HG02870 (cell line): ENCODE measurements at regions not wholly inside any gene's neighbourhood (a gene's known extent, or its start where the extent isn't known, plus 50 kb on each side); places are given as distances from the start of the nearest gene placed in this dataset.

ENCODE experiments used
- ATAC-seq: cut with Tn5 transposase; IDR thresholded peaks from one replicate; pipeline ENCODE4 v1.9.1; 2021; ENCODE audit warnings: mild to moderate bottlenecking, moderate library complexity; ENCODE audit not compliant: unreplicated experiment

DNA sequence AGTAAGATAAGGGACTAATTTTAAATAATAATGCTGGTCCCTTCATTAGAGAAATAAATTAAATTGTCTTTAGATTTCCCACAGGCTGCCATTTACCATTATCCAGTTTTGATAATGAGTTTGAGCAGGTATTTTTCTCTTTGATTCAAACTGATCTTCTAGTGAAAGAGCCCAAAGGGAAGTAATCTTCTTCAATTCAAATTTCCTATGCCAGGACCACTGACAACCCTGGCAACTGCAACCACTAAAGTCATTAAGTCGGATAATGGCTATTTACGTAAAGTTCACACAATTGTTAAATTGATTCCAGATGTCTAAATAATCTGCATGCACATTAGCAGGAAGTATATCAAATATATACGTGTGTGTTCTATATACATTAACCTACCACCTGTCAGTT is 399.3 kb downstream of the PTPRC start:
- ATAC-seq: no peak

DNA sequence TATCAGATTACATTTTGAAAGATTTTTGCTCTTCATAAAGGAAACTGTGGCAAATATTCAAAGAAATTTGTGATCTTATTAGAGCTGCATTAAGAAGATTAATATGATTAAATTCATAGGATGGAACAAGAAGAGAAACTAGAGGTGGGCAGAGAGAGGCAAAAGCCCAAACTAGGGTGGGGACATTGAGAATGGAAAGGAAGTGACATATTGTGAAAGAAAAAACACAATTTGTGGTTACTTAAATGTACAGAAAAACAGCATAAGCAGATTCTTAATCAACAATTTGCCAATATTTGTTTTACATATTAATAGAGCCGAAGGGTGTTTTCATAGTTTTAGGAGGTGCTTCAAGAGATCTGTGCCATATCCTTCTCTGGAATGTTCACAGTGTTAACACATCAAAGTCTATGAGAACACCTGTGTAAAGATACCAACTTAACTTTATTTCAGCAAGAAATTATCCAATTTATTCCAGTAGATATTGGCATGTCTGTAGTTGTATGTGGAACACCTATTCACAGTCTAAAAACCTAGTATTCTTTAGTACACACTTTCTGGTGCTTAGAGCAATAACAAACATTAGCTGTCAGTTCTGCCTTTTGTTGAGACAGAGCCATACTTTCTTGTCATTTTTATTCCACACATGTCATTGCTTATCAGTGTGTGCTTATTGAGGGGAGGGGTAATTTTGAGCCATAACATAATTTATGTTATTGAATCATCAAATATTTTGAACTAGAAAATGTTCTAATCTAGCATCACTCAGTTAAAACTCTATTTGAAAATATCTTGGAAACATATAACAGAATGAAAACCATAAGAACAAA is 401.5 kb downstream of the PTPRC start:
- no peak for ATAC-seq

- peak; percentile 98 for ATAC-seq
Measured at GRCh38 chr1:199041173-199041914, 402.5 kb downstream of the PTPRC start.

GRCh38 chr1:199042193-199042592 is 403.4 kb downstream of the PTPRC start:
- no peak for ATAC-seq

- ATAC-seq: no peak
Measured at GRCh38 chr1:199044191-199044590, 405.4 kb downstream of the PTPRC start.

GRCh38 chr1:199046618-199047017 is 407.8 kb downstream of the PTPRC start:
- no peak for ATAC-seq

- no peak for ATAC-seq
Measured at GRCh38 chr1:199054694-199055093, 415.9 kb downstream of the PTPRC start.

- ATAC-seq: no peak
Measured at GRCh38 chr1:199057322-199057721, 418.5 kb downstream of the PTPRC start.

DNA sequence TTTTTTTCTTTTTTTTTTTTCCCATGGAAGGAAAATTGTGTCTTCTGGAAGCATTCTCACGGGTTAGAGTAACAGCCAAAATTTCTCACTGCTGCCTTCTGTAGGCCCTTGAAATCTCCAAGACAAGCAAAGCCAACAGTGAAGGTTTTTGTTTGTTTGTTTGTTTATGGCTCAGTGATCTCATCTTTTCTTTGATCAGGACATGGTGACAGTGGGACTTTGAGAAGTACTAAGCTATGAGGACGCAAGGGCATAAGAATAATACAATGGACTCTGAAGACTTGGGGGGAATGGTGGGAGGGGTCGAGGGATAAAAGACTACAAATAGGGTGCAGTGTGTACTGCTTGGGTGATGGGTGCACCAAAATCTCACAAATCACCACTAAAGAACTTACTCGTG is 419.4 kb downstream of the PTPRC start:
- ATAC-seq: no peak

DNA sequence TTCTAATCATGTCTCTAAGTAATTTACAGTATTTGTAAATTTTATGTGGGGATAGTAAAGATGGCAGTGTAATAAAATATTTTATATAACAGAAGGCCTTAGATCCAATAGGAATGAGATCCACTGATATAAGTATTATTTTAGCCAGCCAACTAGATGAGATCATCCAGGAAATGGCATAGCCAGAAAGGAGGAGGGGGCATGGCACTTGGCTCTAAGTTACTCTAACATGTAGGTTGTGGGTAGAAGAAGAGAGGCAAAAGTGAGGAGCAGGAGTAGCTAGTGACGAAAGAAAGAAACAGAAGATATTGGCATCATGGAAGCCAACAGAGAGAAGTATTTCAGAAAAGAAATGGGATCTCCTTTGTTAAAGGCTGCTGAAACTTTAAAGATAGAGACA is 426.1 kb downstream of the PTPRC start:
- ATAC-seq: no peak

DNA sequence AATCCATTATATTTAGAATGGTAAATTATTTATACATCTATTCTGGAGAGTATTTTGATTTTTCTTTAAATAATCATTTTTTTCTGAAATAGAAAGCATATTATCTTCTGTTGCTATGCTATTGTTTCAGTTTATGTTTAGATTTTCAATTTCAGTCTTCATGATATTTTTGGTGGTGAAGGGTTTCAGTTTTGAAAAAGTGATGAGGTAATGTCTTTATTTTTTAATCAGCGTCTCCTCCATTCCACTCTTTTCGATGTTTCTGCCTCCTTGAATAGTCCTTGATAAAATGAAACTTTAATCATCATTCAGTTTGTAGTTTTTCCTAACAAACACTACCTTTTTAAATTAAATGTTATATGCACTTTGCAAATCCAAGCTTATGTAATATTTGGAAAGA is 428.6 kb downstream of the PTPRC start:
- peak; percentile 92 for ATAC-seq

GRCh38 chr1:199071080-199071479 is 432.2 kb downstream of the PTPRC start:
- ATAC-seq: no peak

DNA sequence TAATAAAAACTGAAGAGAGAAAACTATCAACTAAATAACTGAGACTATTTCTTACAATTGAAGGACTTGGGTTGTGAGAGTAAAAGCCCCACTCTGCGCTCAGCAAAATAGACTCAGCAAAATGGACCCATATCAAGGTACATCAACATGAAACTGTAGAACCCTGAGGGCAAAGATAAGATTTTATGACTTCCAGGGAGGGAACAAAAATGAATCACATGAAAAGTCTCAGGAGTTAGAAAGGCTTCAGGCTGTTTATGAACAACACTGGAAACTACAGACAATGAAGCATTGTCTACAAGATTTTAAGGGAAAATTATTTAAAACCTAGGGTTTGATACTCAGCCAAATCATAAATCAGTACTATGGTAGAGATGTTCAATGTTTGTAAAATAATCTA is 434.3 kb downstream of the PTPRC start:
- no peak for ATAC-seq

DNA sequence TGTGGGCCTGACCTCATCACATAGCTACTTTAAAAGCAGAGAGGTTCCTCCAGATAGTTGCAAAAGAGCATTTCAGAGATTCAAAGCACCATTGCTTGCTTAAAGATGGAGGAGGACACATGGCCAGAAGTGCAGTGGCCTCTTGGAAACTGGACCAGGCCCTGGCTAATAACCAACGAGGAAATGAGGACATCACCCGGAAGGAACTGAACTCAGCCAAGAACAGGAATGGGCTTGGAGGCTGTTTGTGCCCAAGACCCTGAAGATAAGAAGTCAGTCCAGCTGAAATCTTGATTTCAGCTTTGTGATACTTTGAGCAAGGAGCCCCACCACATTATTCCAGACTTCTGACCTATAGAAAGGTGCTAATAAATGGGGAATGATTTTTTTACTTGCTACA is 437.0 kb downstream of the PTPRC start:
- ATAC-seq: no peak

DNA sequence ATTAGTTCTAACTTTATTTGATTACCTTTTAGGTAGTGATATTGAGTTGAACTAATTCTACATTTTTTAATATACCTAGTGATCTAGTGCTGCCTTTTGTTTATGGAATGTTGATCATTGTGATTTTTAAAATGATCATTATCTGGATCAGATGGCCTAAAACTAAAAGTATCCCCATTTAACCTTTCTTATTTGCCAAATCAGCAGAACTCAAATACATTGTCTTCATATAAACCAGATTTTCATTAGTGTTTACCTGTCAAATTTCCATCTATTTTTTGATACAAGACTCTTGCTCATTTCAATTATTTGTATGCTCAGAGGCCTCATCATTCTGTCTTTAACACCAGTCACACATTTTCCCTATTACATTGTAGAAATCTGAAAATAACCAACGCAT is 441.2 kb downstream of the PTPRC start:
- no peak for ATAC-seq

DNA sequence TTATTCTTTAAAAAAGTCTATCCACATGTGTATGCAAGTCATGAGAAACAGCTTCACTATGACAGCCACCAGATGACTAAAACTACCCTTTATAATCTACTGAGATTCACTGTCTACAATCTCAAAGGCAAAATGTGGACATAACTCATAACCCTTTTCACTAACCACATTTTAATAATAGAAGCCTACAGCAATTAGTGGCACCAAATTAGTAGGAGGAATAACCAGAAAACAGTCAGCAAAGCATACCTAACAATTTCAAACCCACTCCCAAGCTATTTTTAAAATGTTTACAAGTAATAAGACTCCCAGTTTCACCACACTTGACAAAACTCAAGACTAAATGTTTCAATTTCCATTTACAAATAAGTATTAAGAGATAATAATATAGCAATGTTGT is 442.9 kb downstream of the PTPRC start:
- ATAC-seq: peak; percentile 87

DNA sequence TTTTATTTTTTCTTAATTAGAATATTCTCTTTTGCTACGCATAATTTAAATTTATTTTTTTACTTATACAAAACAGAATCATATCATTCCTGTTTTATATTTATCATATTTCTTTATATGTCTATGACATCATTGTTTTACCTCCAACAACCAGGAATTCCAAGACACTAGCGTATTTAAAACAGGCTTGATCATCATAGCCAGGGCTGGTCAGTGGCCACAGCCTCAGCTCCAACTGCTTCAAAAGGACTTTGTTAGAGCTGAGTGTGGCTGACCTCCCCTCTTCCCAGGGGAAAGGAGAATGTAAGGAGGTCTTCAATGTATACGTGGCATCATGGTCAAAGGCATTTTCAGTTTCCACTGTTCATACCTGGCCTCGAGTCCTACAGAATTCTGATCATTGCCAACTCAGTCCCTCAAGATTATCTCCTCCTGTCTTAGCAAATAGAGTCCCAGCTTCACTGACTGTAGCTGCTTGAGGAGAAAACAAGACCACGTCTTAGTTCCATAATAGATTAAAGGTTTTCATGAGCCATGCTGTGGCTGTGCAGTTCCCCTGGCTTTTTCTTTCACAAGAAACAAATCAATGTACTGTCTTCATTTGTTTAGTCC is 444.0 kb downstream of the PTPRC start:
- no peak for ATAC-seq

DNA sequence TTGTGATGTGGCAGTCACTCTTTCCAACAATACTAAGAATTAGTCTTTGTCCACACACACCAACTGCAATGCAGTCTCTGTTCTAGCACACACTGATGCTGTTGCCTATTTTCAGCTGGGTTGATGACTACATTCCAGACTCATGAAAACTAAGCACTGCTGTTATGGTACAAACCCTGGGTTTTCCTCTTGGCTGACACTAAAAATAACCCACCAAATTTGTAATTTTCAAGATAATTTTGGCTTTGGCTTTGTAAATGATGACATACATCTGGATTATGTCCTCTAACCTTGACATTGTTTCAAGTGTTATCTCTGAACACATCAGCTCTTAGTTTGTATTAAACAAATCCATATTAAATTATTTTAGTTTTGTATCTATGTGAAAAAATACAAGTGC is 444.8 kb downstream of the PTPRC start:
- ATAC-seq: no peak

- ATAC-seq: no peak
Measured at GRCh38 chr1:199084293-199084692, 445.5 kb downstream of the PTPRC start.

DNA sequence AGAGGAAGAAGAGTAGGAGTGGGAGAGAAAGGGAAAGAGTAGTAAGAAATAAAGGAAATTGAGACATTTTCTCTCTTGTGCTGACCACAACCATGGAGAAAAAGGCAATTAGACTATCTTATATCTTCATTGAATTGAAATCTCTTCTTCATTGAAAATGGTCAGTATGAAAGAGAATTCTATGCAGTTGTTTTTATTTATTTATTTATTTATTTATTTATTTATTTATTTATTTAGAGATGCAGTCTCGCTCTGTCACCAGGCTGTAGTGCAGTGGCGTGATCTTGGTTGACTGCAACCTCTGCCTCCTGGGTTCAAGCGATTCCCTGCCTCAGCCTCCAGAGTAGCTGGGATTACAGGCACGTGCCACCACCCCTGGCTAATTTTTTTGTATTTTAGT is 447.1 kb downstream of the PTPRC start:
- no peak for ATAC-seq

DNA sequence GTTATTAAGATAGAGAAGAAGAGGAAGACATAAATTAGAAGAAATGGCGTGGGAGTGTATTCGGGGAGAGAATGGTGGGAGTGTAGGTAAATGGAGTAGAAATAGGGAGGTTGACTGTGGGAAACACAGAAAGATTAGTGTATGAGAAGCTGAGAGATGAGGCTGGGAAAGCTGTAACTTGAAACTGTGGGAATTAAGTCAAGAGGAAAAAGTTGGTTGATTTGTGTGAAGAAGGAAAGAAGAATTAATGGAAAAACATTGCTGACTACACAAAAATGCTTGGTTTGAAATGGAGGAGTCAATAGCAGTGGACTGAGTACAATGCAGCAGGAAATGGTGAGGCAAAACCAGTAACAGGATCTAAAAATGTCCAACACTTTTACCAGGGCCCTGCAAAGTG is 448.3 kb downstream of the PTPRC start:
- no peak for ATAC-seq
